ENCODE measurements at regions not wholly inside any gene's neighbourhood (a gene's known extent, or its start where the extent isn't known, plus 50 kb on each side); places are given as distances from the start of the nearest gene placed in this dataset.
A peak's percentile ranks its signal among the peaks of the same experiment; 100 is the strongest.

- no peak for DNase-seq (ENCODE audit: low read depth in 4 of 4, low spot score in 3 of 4)
Measured at GRCh38 chr5:62737766-62738165, 159.1 kb downstream of the LRRC70 start.

DNA sequence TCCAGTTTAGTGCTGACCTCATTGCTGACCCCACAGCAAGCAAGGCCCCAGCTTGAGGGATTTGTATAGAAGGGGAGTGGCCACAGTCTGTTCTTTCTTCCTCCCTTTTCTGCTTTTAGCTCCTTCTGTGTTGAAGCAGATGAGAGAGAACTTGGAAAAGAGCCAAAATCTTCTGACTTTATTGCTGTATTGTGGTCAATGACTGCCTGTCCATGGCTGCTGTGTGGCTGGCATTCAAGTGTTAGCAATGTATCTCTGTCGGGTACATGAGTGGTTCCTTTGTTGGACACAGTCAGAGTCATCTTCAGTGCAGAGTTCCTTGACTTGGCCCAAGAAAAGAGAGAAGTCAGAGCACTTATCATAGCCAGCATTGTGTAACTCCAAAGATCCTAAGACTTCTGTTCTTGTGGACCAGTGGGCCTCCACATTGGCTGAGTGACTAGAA, 154.1 kb downstream of the LRRC70 start:
- DNase-seq (ENCODE audit: low read depth in 4 of 4, low spot score in 3 of 4) = no peak

- no peak for DNase-seq (ENCODE audit: low read depth in 4 of 4, low spot score in 3 of 4)
Measured at GRCh38 chr5:62731022-62731421, 152.4 kb downstream of the LRRC70 start.

DNA sequence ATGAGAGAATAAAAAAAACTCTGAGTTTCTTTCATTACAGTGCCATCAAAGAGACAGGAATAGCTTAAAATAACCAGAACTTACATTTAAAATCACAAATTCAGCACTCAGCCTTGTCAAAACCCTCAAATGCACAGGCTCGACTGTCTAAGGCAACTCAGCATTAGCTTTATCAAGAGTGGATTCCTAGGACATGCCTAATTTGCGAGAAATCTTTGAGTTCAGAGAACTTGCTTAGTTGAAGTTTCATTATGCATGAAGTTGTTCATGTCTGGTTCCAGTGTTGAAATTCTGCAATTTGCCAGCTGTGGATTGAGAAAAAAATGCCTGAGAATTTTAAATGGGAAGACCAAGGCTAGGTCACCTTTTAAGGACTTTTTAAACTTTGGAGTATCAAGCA, 151.1 kb downstream of the LRRC70 start:
- DNase-seq (ENCODE audit: low read depth in 4 of 4, low spot score in 3 of 4) = no peak

DNA sequence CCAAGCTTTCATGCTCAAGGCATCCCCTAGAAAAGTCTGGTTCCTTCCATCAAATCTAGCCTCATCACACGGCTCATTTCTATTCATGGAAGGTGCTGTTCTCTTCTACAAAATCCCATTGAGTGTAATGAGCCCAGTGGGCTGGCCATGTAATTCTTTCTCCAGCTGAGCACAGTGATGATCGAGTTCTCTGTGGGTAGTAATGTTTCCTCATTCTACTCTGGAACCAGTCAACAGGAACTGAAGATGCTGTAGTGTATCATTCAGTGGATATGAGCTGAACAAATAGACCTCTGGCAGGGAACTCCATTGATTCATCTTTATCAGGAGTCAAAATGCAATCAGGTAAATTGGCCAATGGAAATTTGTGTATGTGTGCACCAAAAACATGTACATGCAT, 149.2 kb downstream of the LRRC70 start:
- DNase-seq (ENCODE audit: low read depth in 4 of 4, low spot score in 3 of 4) = no peak

DNA sequence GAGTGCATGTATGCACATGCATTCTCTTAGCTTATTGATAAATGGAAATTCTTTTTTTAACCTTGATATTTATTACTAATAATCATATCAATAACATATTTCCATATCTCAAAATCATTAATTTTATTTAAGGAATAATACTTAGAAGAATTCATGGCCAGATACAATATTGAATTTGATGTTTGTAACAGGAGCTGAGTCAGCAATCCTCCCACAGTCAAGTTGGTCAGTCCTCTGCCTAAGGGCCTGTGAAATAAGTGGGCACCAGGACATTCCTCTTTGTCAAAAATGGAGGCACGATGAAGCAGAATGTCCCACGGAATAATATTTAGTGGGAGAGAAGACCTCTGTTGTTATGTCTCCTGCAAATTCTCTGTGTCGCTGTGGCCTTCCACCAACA, 148.6 kb downstream of the LRRC70 start:
- no peak for DNase-seq (ENCODE audit: low read depth in 4 of 4, low spot score in 3 of 4)

DNA sequence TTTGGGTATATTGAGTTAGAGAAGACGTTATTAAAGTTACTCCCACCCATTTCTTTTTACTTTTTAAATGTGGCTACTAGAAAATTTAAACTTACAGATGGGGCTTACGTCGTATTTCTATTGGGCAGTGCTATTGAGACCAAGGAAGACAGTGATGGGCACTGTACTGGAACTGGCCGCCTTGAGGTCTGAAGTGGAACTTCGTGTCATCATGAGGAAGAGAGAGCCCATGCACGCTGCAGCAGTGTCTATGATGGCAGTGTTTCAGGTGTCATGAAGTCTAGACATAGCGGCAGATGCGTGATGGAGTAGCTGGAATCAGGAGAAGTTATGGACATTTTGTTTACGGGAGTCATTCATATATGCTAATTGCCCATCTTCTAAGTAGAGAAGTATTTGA, 143.7 kb downstream of the LRRC70 start:
- no peak for DNase-seq (ENCODE audit: low read depth in 4 of 4, low spot score in 3 of 4)

DNA sequence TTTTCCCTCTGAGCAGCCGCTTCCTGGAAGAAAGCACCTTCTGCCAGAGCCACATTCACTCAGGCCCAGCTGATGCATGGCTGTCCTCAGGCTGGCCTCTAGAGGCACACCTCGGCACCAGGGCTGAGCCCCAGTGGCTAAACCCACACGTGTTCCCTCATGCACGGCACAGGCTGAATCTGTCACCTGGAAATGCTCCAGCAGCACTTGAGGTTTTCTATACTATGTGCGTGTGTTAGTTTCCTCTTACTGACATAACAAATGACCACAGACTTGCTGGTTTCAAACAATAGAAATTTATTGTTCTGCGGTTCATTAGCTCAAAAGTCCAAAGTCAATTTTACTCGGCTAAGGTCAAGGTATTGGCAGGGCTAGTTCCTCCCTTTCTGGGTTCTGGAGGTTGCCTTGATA, 141.4 kb downstream of the LRRC70 start:
- DNase-seq (ENCODE audit: low read depth in 4 of 4, low spot score in 3 of 4) = peak in 2 of 4 donors; percentile 29 to 34

- no peak for DNase-seq (ENCODE audit: low read depth in 4 of 4, low spot score in 3 of 4)
Measured at GRCh38 chr5:62719061-62719720, 140.6 kb downstream of the LRRC70 start.

DNA sequence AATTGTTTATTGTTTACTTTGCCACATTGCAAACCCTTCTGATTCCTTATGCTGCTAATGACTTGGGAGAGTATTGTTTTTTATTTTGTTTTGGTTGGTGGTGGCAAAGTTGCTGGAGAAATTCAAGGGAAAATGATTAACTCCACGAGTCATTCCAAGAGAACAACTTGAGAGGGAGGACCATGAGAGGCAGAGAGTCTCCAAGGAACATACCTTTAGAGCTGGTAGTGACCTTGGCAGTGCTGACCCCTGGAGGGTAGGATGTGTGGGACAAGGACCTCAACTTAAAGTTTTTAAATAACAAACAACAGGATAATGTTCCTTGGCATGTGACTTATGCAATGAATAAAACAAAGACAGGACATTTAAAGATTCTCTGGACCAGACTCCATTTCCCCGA, 139.7 kb downstream of the LRRC70 start:
- DNase-seq (ENCODE audit: low read depth in 4 of 4, low spot score in 3 of 4) = no peak

DNA sequence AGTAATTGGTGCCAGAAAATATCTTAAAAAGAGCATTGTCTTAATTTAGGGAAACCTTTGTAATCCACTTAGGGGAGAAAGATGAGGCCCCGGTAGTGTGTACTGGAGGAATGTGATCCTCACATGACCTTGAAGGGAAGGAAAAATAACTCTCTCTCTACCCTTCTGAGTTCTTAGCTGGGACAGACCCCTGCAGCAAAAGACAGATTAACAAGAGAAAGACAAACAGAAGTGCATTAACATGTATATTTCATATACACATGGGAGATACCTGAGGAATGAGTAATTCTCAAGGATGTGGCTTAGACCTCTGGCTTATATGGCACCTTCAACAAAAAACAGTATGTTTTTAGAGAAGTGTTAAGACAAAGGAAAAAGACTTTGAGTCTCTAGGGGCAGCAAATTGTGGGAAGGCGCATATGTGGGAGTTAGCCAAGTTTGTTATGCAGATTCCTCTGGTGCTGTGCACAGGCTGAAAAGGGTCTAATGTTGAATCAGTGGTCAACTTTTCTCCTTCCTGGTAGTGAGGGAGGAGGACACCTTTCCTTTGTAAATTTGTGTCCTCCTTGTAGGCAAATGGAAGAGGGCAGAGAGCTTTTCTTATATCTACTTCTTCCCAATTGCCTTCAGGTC, 138.8 kb downstream of the LRRC70 start:
- DNase-seq (ENCODE audit: low read depth in 4 of 4, low spot score in 3 of 4) = peak in 1 of 4 donors; percentile 26

DNA sequence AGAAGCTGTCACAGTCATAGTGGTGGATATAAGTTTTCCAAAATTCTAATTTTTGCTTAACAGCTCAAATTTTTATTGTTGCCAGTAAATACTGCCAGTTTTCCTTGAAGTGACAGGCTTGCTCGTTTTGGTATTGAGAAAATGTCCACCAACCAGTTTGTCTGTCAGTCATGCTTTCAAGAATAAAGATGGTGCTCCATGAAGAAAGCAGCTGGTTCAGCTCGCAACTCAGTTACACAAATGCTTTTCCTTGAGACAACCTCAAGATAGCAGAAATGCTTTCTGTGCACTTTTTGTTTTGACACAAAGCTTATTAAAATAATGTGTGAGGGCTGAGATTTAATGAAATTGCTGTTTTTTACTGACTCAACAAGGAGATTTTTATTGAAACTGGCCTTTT, 135.7 kb downstream of the LRRC70 start:
- DNase-seq (ENCODE audit: low read depth in 4 of 4, low spot score in 3 of 4) = no peak

- DNase-seq (ENCODE audit: low read depth in 4 of 4, low spot score in 3 of 4) = no peak
Measured at GRCh38 chr5:62708481-62709325, 130.1 kb downstream of the LRRC70 start.

DNA sequence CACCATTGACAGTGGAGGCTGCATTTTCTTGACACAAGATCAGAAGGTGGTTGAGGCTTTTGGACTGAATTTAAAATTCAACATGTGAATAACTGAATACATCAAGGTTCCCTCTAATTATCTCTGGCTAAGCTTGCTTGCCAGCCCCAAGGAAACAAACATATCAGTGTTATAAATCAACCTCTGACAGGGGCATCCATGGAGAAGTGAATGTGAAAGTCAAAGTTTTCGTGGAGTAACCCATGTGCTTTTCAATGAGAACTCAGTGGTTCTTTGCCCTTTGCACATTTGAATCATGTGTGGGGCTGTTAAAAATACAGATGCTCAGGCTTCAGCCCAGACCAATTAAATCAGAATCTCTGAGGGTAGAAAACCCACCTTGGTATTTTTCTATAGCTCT, 128.9 kb downstream of the LRRC70 start:
- DNase-seq (ENCODE audit: low read depth in 4 of 4, low spot score in 3 of 4) = no peak

DNA sequence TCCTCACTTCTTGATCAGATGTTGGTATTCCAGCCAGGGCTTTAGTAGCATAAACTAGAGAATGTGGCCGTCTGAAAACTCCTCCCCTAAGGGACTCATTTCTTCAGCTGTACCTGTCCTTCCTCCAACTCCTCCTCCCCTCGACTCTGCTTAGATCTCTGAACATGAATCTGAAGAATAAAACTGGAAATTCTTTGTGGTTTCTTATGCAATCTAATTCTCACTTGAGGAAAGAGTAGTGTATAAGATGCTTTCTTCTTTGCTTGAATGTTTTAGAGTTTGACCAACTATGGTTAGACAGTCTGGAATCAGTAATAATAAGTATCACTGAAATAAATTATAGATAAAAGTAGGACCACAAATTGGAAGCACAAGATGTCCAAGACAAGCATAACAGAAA, 128.5 kb downstream of the LRRC70 start:
- no peak for DNase-seq (ENCODE audit: low read depth in 4 of 4, low spot score in 3 of 4)

DNA sequence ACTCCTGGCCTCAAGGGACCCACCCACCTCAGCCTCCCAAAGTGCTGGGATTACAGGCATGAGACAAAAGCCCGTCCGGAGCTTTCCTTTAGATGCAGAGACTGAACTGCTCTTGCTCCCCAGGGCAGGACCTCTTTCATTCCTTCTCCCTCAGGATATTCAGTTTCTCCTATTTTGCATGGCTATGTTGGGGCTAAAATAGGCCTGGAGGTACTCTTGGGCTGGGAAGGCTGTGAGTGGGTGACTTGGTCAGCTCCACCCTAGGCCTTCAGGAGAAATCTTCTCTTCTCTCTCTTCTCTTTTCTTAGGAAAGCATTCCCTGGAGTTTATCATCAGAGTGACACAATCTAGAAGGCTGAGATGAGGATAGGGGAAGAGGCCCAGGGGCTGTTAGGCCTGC, 126.4 kb downstream of the LRRC70 start:
- no peak for DNase-seq (ENCODE audit: low read depth in 4 of 4, low spot score in 3 of 4)

DNA sequence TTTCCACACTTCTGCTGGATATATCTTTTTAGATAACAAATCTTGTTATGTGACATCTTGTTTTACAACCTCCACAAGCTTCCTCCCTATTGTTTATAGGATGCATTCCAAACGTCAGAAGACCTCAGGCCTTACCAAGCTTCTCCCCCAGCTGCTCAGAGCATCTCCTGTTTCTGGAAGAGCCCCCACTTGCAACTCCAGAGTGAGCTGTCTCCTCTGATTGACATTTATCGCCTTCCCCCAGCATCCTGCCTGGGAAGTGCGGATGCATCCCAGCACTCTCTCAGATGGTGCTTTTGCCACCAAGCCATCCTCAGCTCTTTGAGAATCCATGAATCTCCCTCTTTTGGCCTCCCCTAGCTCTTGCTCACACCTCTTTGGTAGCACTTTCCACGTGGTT, 123.5 kb downstream of the LRRC70 start:
- no peak for DNase-seq (ENCODE audit: low read depth in 4 of 4, low spot score in 3 of 4)

- DNase-seq (ENCODE audit: low read depth in 4 of 4, low spot score in 3 of 4) = no peak
Measured at GRCh38 chr5:62701036-62701435, 122.4 kb downstream of the LRRC70 start.

- DNase-seq (ENCODE audit: low read depth in 4 of 4, low spot score in 3 of 4) = no peak
Measured at GRCh38 chr5:62698756-62699155, 120.1 kb downstream of the LRRC70 start.

- no peak for DNase-seq (ENCODE audit: low read depth in 4 of 4, low spot score in 3 of 4)
Measured at GRCh38 chr5:62695274-62695673, 116.7 kb downstream of the LRRC70 start.

- DNase-seq (ENCODE audit: low read depth in 4 of 4, low spot score in 3 of 4) = no peak
Measured at GRCh38 chr5:62692946-62693713, 114.5 kb downstream of the LRRC70 start.

Measured in left renal pelvis (tissue), 4 donors.